Adrenal gland (tissue), 5 donors: ENCODE measurements at regions not wholly inside any gene's neighbourhood (a gene's known extent, or its start where the extent isn't known, plus 50 kb on each side); places are given as distances from the start of the nearest gene placed in this dataset.

Experiments used
- POLR2A ChIP-seq, 2 donors: fragments of 450-650 bp; IDR thresholded peaks; one replicate each; pipeline ENCODE4 v1.6.1; 2017; ENCODE audit warnings: antibody characterized with exemption in 2 of 2, mild to moderate bottlenecking in 2 of 2, moderate library complexity in 1 of 2
- TF ChIP-seq, protein P1 (sequence below), 6 experiments: fragments of 450-650 bp in 4 of 6; fragments of 200-600 bp in 2 of 6; sonication (generic) in 1 of 6; IDR thresholded peaks; 1 replicate in 5 of 6; 2 replicates in 1 of 6; pipeline versions ENCODE4 v1.5.1 to v1.8.0; 2016 to 2021; ENCODE audit warnings: antibody characterized with exemption in 6 of 6, mild to moderate bottlenecking in 2 of 6, moderate library complexity in 1 of 6
- donor health status: DM: no; HTN: no; CAD: no.

DNA sequence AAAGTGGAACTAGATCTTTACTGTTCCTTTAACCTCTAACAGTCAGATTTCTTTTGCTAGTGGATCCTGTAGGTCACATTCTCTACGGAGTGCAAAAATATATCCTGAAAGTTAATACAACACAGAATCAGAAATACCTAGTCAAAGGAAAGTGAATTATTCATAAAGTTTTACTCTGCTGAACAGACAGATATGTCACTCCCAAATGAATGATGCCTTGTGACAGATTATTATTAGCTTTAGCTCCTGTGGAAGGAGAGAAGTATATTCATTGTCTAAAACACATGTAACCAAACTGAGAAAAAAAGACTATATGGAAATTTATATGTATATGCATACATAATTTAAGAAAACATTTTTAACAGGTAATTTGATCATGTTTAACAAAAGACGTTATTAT is 1497.2 kb upstream of the RAG2 start:
- TF ChIP-seq, protein P1, sequence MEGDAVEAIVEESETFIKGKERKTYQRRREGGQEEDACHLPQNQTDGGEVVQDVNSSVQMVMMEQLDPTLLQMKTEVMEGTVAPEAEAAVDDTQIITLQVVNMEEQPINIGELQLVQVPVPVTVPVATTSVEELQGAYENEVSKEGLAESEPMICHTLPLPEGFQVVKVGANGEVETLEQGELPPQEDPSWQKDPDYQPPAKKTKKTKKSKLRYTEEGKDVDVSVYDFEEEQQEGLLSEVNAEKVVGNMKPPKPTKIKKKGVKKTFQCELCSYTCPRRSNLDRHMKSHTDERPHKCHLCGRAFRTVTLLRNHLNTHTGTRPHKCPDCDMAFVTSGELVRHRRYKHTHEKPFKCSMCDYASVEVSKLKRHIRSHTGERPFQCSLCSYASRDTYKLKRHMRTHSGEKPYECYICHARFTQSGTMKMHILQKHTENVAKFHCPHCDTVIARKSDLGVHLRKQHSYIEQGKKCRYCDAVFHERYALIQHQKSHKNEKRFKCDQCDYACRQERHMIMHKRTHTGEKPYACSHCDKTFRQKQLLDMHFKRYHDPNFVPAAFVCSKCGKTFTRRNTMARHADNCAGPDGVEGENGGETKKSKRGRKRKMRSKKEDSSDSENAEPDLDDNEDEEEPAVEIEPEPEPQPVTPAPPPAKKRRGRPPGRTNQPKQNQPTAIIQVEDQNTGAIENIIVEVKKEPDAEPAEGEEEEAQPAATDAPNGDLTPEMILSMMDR (IDR thresholded peaks at IDR 0.05) = no peak
- TF ChIP-seq POLR2A (IDR thresholded peaks at IDR 0.05) = no peak
